NCI-H524 (cell line): ENCODE measurements at regions not wholly inside any gene's neighbourhood (a gene's known extent, or its start where the extent isn't known, plus 50 kb on each side); places are given as distances from the start of the nearest gene placed in this dataset.
A peak's percentile ranks its signal among the peaks of the same experiment; 100 is the strongest.
"Not testable (repeated sequence)": the region's sequence is repeated elsewhere in the genome, so short reads cannot be mapped to it uniquely, and the experiment has no call there.

ENCODE experiments used
- DNase-seq, 2 experiments: peaks; one replicate each; lab custom pipeline; 2025; lab: John Stamatoyannopoulos, UW

GRCh38 chrX:114272096-114272686 lies 311.7 kb upstream of the HTR2C start:
- no peak for DNase-seq

GRCh38 chrX:114270371-114270770 lies 313.5 kb upstream of the HTR2C start:
- not testable (repeated sequence) for DNase-seq

GRCh38 chrX:114268643-114269042 lies 315.2 kb upstream of the HTR2C start:
- DNase-seq: no peak

DNA sequence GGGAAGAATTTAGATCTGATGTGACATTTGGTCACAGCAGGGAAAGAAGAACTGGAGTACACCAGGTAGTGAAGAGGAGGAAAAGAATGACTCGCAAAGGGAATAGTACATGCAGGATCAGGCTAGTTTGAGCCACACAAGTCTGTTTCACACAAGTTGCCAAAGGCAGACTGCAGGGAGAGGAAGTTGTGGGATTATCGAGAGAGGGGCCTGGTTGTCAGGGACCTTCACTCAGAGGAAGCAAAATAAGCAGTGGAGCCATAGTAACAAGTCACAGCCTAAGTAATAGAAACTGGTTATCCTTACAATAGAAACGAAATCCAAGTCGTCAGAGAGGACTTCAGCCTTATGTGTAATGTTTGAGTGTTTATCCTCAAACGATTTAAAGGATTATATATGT lies 316.7 kb upstream of the HTR2C start:
- DNase-seq: peak; percentile 22 to 52

- no peak for DNase-seq
These were observed 331.7 kb upstream of the HTR2C start for GRCh38 chrX:114252186-114252585.

DNA sequence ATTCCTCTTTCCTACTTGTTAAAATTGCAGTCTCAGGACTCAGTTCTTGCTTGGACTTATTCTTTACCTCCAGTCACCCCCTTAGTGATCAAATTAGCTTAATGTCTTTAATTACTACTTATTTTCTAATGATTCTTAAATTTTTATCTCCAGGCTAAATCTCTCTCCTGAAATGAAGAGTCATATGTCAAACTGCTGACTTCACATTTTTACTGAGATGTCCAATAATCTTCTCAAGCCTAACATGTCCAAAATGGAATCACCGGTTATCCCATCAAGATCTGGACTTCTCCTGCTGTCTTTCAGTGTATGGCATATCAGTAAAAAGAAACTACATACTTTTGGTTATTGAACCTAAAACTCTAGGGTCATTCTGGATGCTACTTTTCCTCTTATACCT lies 332.3 kb upstream of the HTR2C start:
- DNase-seq: no peak

GRCh38 chrX:114221445-114221844 lies 362.4 kb upstream of the HTR2C start:
- DNase-seq: no peak

DNA sequence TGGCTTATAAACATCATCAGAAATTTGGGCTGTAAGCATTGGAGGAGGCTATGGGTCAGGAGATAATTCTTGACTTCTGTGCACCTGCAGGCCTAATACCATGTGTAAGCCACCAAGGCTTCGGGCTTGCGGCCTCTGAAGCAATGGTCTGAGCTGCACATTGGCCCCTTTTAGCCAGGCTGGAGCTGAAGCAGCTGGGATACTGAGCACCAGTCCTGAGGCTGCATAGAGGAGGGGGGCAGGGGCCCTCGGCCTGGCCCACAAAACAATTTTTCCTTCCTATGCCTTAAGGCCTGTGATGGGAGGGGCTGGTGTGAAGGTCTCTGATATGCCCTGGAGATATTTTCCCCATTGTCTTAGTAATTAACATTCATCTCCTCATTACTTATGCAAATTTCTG lies 373.0 kb upstream of the HTR2C start:
- DNase-seq: no peak

DNA sequence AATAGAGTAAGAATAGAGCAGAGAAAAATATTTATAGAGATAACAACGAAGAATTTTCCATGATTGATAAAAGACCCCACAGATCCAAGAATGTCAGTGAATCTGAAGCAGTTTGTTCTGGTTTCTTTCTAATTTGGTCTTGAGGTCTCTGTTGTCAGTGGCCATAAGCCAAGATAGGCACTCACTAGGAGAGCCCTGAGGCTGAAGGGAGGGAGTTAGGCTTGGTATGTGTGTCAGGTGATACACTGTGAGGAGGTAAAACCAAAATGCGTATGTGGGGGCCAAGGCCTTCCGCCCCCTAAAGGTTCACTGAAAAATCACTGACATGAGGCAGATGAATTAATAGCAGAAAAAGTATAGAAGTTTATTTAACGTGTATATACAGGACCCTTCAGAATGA lies 382.3 kb upstream of the HTR2C start:
- DNase-seq: no peak

DNA sequence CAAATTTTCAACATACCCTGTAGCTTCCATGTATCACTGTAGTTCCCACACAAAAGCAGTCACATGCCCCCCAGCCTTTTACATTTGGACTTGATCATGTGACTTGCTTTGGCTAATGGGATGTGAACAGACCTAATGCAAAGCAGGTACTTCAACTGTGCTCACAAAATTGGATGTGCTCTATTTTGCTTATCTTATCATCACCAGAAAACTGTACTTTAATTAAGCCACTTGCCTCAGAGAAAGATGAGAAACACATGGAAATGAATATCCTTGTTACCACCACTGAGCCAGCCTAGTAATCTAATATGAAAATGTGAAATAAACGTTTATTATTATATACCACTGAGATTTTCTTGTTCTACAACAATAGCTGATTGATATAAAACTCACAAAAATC lies 402.7 kb upstream of the HTR2C start:
- DNase-seq: no peak

GRCh38 chrX:114178126-114178525 lies 405.8 kb upstream of the HTR2C start:
- DNase-seq: no peak

GRCh38 chrX:114167276-114167675 lies 416.6 kb upstream of the HTR2C start:
- DNase-seq: not testable (repeated sequence)

DNA sequence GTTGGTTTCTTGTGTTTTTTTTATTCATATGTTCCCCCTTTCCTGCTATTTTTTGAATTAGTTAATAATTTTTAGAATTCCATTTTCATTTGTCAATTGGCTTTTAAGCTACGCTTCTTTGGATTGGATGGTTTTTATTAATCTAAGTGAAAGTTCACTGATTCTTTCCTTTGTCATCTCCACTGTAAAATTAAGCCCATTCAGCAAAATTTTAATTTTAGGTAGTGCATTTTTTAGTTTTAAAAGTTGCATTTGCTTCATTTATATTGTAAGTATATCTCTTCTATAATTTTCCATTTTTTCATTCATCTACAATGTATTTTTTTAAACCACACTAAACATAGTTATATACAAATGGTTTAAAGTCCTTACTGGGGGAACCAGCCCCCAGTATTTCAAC lies 417.3 kb upstream of the HTR2C start:
- DNase-seq: no peak

DNA sequence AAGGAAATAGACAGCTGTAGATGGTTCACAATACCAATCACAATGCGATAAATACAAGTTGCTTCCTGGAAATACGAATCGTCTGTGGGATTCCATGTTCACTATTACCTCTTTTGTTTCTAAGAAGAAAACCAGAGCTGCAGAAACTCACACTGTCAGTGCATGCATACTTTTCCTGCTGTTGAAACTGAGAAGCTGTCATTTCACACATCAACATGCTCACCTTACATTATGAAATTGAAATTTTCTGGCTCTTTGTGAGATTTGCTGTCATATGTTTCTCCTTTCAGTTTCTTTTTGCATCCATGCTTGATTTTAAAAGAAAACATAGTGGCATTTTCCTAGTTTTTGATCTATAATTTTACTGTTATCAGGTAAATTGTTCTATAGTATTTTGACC lies 418.3 kb upstream of the HTR2C start:
- no peak for DNase-seq

- DNase-seq: peak; percentile 11 to 45
These were observed 421.7 kb upstream of the HTR2C start for GRCh38 chrX:114162068-114162735.

- DNase-seq: no peak
These were observed 431.1 kb upstream of the HTR2C start for GRCh38 chrX:114152801-114153200.

- no peak for DNase-seq
These were observed 431.8 kb upstream of the HTR2C start for GRCh38 chrX:114152130-114152529.

- no peak for DNase-seq
These were observed 449.4 kb upstream of the HTR2C start for GRCh38 chrX:114134465-114134864.

DNA sequence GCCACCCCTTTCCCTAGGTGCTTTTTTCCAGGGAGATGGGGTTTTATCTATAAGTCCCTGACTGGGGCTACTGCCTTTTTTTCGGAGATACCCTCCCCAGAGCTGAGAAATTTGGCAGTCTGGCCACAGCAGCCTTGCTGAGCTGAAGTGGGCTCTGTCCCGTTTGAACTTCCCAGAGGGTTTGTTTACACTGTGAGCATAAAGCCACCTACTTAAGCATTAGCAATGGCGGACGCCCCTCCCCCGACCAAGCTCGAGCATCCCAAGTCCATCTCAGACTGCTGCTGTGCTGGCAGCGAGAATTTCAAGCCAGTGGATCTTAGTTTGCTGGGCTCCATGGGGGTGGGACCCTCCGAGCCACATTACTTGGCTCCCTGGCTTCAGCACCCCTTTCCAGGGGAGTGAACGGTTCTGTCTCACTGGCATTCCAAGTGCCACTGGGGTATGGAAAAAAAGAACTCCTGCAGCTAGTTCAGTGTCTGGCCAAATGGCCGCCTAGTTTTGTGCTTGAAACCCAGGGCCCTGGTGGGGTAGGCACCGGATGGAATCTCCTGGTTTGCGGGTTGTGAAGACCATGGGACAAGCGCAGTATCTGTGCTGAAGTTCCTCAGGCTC lies 456.4 kb upstream of the HTR2C start:
- no peak for DNase-seq

GRCh38 chrX:114127005-114127404 lies 456.9 kb upstream of the HTR2C start:
- no peak for DNase-seq

DNA sequence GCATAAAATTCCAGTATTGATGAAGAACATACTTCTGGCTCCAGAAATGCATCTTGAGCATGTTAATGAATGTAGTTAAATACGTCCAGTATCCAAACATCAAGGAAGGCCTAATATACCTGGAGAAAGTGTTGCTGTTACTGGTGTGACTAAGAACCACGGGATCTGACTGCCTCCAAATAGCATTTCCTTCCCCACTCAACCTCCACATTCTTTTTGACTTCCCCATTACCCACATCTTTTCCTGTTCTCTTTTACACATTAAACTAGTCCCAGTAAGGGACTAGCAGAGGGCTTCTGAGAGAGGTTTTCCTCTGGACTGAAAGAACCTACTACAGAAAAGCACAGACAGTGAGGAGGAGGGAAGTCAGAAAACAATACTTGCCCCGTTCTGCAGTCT lies 482.8 kb upstream of the HTR2C start:
- DNase-seq: no peak

DNA sequence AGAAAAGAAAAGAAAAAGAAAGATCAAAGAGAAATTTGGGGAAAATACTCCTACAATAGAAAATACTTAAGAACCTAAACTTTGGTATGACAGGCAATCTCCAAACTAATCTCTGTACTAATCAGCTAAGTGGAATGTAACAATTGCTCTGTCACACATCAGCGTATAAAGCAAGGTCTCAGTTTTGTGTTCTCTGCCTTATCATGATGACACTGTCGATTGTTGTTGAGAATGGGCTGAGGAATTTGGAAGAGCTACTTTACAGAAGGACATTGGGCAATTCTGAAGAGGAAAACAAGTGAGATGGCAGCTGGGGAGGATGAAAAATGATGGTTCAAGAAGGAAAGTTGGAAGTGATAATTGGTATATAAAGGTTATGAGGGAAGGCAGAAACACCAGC lies 486.0 kb upstream of the HTR2C start:
- DNase-seq: no peak

- no peak for DNase-seq
These were observed 486.5 kb upstream of the HTR2C start for GRCh38 chrX:114097427-114097826.

- no peak for DNase-seq
These were observed 488.1 kb upstream of the HTR2C start for GRCh38 chrX:114095789-114096188.
